ENCODE measurements at regions not wholly inside any gene's neighbourhood (a gene's known extent, or its start where the extent isn't known, plus 50 kb on each side); places are given as distances from the start of the nearest gene placed in this dataset.

DNA sequence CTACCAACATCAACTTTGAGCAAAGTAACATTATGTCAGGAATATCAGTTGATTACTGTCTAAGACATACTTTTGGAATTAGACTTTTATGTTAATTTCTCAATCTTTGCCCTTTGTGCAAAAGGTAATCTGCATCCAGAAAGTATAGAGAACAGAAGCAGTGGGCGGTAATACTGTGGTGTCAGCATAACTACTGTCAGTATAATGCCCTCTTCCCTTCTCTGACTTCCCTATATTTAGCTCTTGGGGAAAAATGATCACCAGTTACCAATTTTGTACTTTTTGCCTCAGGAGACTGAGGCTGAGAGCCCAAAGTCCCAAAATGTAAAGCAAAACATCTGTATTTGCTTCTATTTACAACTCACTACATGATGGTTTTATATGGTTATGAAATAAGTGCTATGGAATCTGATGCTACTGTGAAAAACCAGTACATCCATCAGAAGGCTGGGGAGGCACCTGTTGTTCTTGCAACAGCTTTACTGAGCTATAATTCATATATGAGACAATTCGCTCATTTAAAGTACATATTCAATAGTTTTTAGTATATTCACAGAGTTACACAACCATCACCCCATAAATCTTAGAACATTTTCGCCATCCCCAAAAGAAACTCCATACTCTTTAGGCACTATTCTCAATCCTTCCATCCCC, 51.3 kb upstream of the CD302 start:
- DNase-seq (no peak), ATAC-seq (ENCODE audit: low read depth) (no peak)
- Histone ChIP-seq H3K18ac (ENCODE audit: low read depth, low read length) (no peak overlapping the region), H3K9ac (ENCODE audit: low read depth, low read length) (no peak overlapping the region), H3K36me3 (ENCODE audit: control insufficient read depth, insufficient read depth, low read length) (no peaks in the 10 kb centered on the region), H3K4me1 (ENCODE audit: control insufficient read depth, insufficient read depth, low read length) (no peaks in the 10 kb centered on the region), H3K4ac (ENCODE audit: low read depth, low read length) (no peak overlapping the region), H2BK120ac (ENCODE audit: low read depth, low read length) (no peak overlapping the region), H3K27me3 (ENCODE audit: control insufficient read depth, insufficient read depth, low read length) (peaks cover 8% of the 10 kb centered on the region; the same call in 1 of the 2 replicates), H4K20me1 (ENCODE audit: insufficient read depth, low read length) (no peaks in the 10 kb centered on the region), H2BK15ac (ENCODE audit: low read depth, low read length) (no peak overlapping the region), H2AFZ (replicated peaks; ENCODE audit: low read length, poor library complexity) (no peak overlapping the region), H2AK5ac (ENCODE audit: low read depth, low read length) (no peak overlapping the region), H4K8ac (ENCODE audit: low read depth in 2 of 2, low read length in 2 of 2) (no peak overlapping the region), H3K9me1 (ENCODE audit: insufficient read depth, low read length) (no peaks in the 10 kb centered on the region), H3K14ac (replicated peaks; ENCODE audit: low read depth, low read length) (no peak overlapping the region), H2AK9ac (replicated peaks; ENCODE audit: low read depth, low read length, poor library complexity) (no peak overlapping the region), H2BK5ac (ENCODE audit: low read depth, low read length, poor library complexity, severe bottlenecking) (no peak overlapping the region), H4K5ac (ENCODE audit: low read depth, low read length) (no peak overlapping the region), H3K4me2 (ENCODE audit: low read depth, low read length) (no peak overlapping the region), H3K27ac (ENCODE audit: insufficient read depth, low read length) (no peak overlapping the region), H3K9me3 (ENCODE audit: control insufficient read depth, insufficient read depth, low read length) (no peaks in the 10 kb centered on the region), H3K4me3 (ENCODE audit: insufficient read depth, low read depth, low read length) (no peak overlapping the region), H3K79me1 (ENCODE audit: low read depth in 1 of 2, low read length in 2 of 2) (no peaks in the 10 kb centered on the region), H3K56ac (ENCODE audit: extremely low read depth, insufficient read depth, low read length) (no peak overlapping the region), H3K23ac (ENCODE audit: low read depth, low read length) (no peak overlapping the region), H2BK20ac (ENCODE audit: low read depth, low read length) (no peak overlapping the region), H4K91ac (ENCODE audit: insufficient read depth, low read depth, low read length) (no peak overlapping the region)
- ChIA-PET POLR2A (ENCODE audit: unreplicated experiment) (no interaction called here), CTCF (no interaction called here)
- TF ChIP-seq RFX5 (IDR thresholded peaks at IDR 0.05; ENCODE audit: low read depth, low read length) (no peak), MAFK (IDR thresholded peaks at IDR 0.05; ENCODE audit: low read depth, low read length) (peak; percentile 57)
- TF ChIP-seq, protein P1, sequence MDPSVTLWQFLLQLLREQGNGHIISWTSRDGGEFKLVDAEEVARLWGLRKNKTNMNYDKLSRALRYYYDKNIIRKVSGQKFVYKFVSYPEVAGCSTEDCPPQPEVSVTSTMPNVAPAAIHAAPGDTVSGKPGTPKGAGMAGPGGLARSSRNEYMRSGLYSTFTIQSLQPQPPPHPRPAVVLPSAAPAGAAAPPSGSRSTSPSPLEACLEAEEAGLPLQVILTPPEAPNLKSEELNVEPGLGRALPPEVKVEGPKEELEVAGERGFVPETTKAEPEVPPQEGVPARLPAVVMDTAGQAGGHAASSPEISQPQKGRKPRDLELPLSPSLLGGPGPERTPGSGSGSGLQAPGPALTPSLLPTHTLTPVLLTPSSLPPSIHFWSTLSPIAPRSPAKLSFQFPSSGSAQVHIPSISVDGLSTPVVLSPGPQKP (IDR thresholded peaks at IDR 0.05; ENCODE audit: borderline replicate concordance, low read depth, low read length) = no peak
- intact Hi-C loops (cut with micrococcal nuclease) = no loop called here
- dilution Hi-C loops (cut with HindIII; ENCODE audit: low sequenced_read_pairs, unreplicated experiment) = no loop called here
- no CpG with 5 or more reads among the region's 3 CpGs for WGBS, 2 experiments (ENCODE audit: extremely low coverage in 2 of 2, insufficient read length in 1 of 2)
- in situ Hi-C loops (cut with MboI; ENCODE audit: low sequenced_read_pairs) = no loop called here
- no TSS peak for BruUV-seq (replicated peaks)

Data from IMR-90 (cell line).